Caco-2 (cell line): ENCODE measurements at regions not wholly inside any gene's neighbourhood (a gene's known extent, or its start where the extent isn't known, plus 50 kb on each side); places are given as distances from the start of the nearest gene placed in this dataset.

ENCODE experiments used
- BruUV-seq: library from RNA; stranded (reverse); fragments of 400-500 nt; replicated peaks from 2 replicates; lab custom pipeline; 2021; lab: Mats Ljungman, UMichigan
- CTCF ChIA-PET: fragments of 300-600 bp; sonication (Branson Sonifier 250); formaldehyde crosslinking; loops from one replicate; lab custom pipeline; 2022; ENCODE audit warnings: antibody characterized with exemption; lab: Charles Lee
- POLR2A ChIA-PET: fragments of 300-600 bp; sonication (Branson Sonifier 250); formaldehyde crosslinking; loops from one replicate; lab custom pipeline; 2022; ENCODE audit warnings: antibody characterized with exemption; lab: Charles Lee
- DNase-seq, 2 experiments: peaks; one replicate each; pipeline versions ENCODE4 v3.0.0 to v3.0.0-alpha.2; 2020 to 2022
- H3K27me3 ChIP-seq: replicated peaks from 2 replicates; pipeline ENCODE4 v1.6.0; 2011; ENCODE audit warnings: low read length; ENCODE audit not compliant: control insufficient read depth, insufficient read depth
- H3K36me3 ChIP-seq: 2 replicates; pipeline ENCODE4 v1.5.1; 2011; ENCODE audit warnings: low read length; ENCODE audit not compliant: control insufficient read depth, insufficient read depth
- H3K4me1 ChIP-seq: fragments of 250-450 bp; sonication (Bioruptor Pico); 2 replicates; pipeline ENCODE4 v1.5.1; 2020; ENCODE audit warnings: mild to moderate bottlenecking
- H3K4me3 ChIP-seq: 2 replicates; pipeline ENCODE4 v1.5.1; 2011; ENCODE audit warnings: low read depth, mild to moderate bottlenecking, control low read depth, low read length
- H3K9me3 ChIP-seq: fragments of 250-450 bp; sonication (Bioruptor Pico); 2 replicates; pipeline ENCODE4 v1.5.1; 2020; ENCODE audit warnings: mild to moderate bottlenecking, moderate library complexity
- H3K27ac Mint-ChIP-seq: one replicate; pipeline ENCODE4 v1.8.0; 2022; ENCODE audit warnings: mixed read lengths; ENCODE audit not compliant: unreplicated experiment
- H3K27me3 Mint-ChIP-seq: one replicate; pipeline ENCODE4 v1.8.0; 2022; ENCODE audit warnings: mixed read lengths; ENCODE audit not compliant: insufficient read depth, unreplicated experiment
- H3K36me3 Mint-ChIP-seq: one replicate; pipeline ENCODE4 v1.8.0; 2022; ENCODE audit warnings: mild to moderate bottlenecking, mixed read lengths; ENCODE audit not compliant: insufficient read depth, unreplicated experiment
- H3K4me1 Mint-ChIP-seq: one replicate; pipeline ENCODE4 v1.8.0; 2022; ENCODE audit warnings: low read depth, mixed read lengths; ENCODE audit not compliant: unreplicated experiment
- H3K4me3 Mint-ChIP-seq: one replicate; pipeline ENCODE4 v1.8.0; 2022; ENCODE audit warnings: mild to moderate bottlenecking, moderate library complexity, mixed read lengths; ENCODE audit not compliant: unreplicated experiment
- H3K9me3 Mint-ChIP-seq: one replicate; pipeline ENCODE4 v1.8.0; 2022; ENCODE audit warnings: mixed read lengths; ENCODE audit not compliant: unreplicated experiment
- CTCF ChIP-seq, 2 experiments: fragments of 200-600 bp in 1 of 2; IDR thresholded peaks; 1 replicate in 1 of 2; 2 replicates in 1 of 2; pipeline versions ENCODE4 v1.5.1 to v1.8.0; 2011 to 2022; ENCODE audit warnings: antibody characterized with exemption in 1 of 2, control low read depth in 1 of 2, inconsistent platforms in 1 of 2, low read depth in 1 of 2, low read length in 1 of 2, mild to moderate bottlenecking in 1 of 2, moderate library complexity in 1 of 2; ENCODE audit not compliant: insufficient read depth in 1 of 2, severe bottlenecking in 1 of 2, unreplicated experiment in 1 of 2
- intact Hi-C: fragments of 100-400 bp; cut with micrococcal nuclease; formaldehyde crosslinking; loops from one replicate; pipeline ENCODE4 v1.10.0; 2022; ENCODE audit not compliant: unreplicated experiment

- Histone ChIP-seq H3K9me3 (no peaks in the 10 kb centered on the region), H3K4me3 (no peak overlapping the region), H3K27me3 (no peaks in the 10 kb centered on the region), H3K36me3 (no peaks in the 10 kb centered on the region), H3K4me1 (no peaks in the 10 kb centered on the region)
- DNase-seq: no peak
- no peak for TF ChIP-seq CTCF (IDR thresholded peaks at IDR 0.05; ENCODE audit: insufficient read depth in 1 of 2, low read depth in 1 of 2, low read length in 1 of 2, severe bottlenecking in 1 of 2, unreplicated experiment in 1 of 2)
- Mint-ChIP-seq H3K4me1 (no peaks in the 10 kb centered on the region), H3K36me3 (no peaks in the 10 kb centered on the region), H3K4me3 (no peak overlapping the region), H3K27me3 (peaks cover 7% of the 10 kb centered on the region), H3K9me3 (no peaks in the 10 kb centered on the region), H3K27ac (no peak overlapping the region)
- no TSS peak for BruUV-seq
- ChIA-PET CTCF (no interaction called here), POLR2A (no interaction called here)
- intact Hi-C loops: no loop called here
These were observed 458.2 kb downstream of the ADGRL2 start for GRCh38 chr1:82258887-82259286.

- intact Hi-C loops: no loop called here
- BruUV-seq: no TSS peak
- ChIA-PET POLR2A (no interaction called here), CTCF (no interaction called here)
- H3K4me3 ChIP-seq: no peak overlapping the region
- Mint-ChIP-seq H3K27ac (no peak overlapping the region), H3K9me3 (no peaks in the 10 kb centered on the region), H3K4me3 (no peak overlapping the region), H3K4me1 (no peaks in the 10 kb centered on the region), H3K36me3 (no peaks in the 10 kb centered on the region), H3K27me3 (peaks cover 3% of the 10 kb centered on the region)
- H3K9me3 ChIP-seq: no peaks in the 10 kb centered on the region
- no peak for DNase-seq
- no peaks in the 10 kb centered on the region for H3K27me3 ChIP-seq
- H3K4me1 ChIP-seq: no peaks in the 10 kb centered on the region
- H3K36me3 ChIP-seq: no peaks in the 10 kb centered on the region
- no peak for TF ChIP-seq CTCF (IDR thresholded peaks at IDR 0.05; ENCODE audit: insufficient read depth in 1 of 2, low read depth in 1 of 2, low read length in 1 of 2, severe bottlenecking in 1 of 2, unreplicated experiment in 1 of 2)
These were observed 445.3 kb downstream of the ADGRL2 start for GRCh38 chr1:82246050-82246449.

GRCh38 chr1:82245345-82246014 lies 444.7 kb downstream of the ADGRL2 start:
- Mint-ChIP-seq H3K4me3 (no peak overlapping the region), H3K4me1 (no peaks in the 10 kb centered on the region), H3K9me3 (no peaks in the 10 kb centered on the region), H3K27me3 (peaks cover 3% of the 10 kb centered on the region), H3K36me3 (no peaks in the 10 kb centered on the region), H3K27ac (no peak overlapping the region)
- CTCF ChIA-PET: no interaction called here
- no peak for TF ChIP-seq CTCF (IDR thresholded peaks at IDR 0.05; ENCODE audit: insufficient read depth in 1 of 2, low read depth in 1 of 2, low read length in 1 of 2, severe bottlenecking in 1 of 2, unreplicated experiment in 1 of 2)
- Histone ChIP-seq H3K4me3 (no peak overlapping the region), H3K27me3 (no peaks in the 10 kb centered on the region), H3K9me3 (no peaks in the 10 kb centered on the region), H3K4me1 (no peaks in the 10 kb centered on the region), H3K36me3 (no peaks in the 10 kb centered on the region)
- no TSS peak for BruUV-seq
- DNase-seq: no peak
- POLR2A ChIA-PET: no interaction called here
- intact Hi-C loops: no loop called here
